ENCODE measurements at regions not wholly inside any gene's neighbourhood (a gene's known extent, or its start where the extent isn't known, plus 50 kb on each side); places are given as distances from the start of the nearest gene placed in this dataset.

GRCh38 chrX:41003506-41004270 is 81.6 kb upstream of the USP9X start:
- TF ChIP-seq POLR2AphosphoS5 (IDR thresholded peaks at IDR 0.05; ENCODE audit: insufficient read depth in 1 of 2, low read depth in 1 of 2), result no peak
- no peak for TF ChIP-seq CTCF (IDR thresholded peaks at IDR 0.05)
- no peak for TF ChIP-seq POLR2A (IDR thresholded peaks at IDR 0.05)
